ENCODE measurements at regions not wholly inside any gene's neighbourhood (a gene's known extent, or its start where the extent isn't known, plus 50 kb on each side); places are given as distances from the start of the nearest gene placed in this dataset.

DNA sequence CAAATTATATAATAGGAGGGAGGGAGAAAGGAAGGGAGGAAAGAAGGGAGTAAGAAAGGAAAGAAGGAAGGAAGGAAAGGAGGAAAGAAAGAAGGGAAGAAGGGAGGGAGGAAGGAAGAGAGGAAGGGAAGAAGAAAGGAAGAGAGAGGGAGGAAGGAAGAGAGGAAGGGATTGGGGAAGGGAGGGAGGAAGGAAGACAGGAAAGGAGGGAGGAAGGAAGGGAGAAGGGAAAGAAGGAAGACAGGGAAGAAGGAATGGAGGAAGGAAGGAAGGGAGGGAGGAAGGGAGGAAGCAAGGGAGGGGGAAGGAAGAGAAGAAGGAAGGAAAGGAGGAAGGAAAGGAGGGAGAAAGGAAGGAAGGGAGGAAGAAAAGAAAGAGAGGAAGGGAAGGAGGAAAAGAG, 660.5 kb downstream of the EPM2A start:
- TF ChIP-seq, protein P1, sequence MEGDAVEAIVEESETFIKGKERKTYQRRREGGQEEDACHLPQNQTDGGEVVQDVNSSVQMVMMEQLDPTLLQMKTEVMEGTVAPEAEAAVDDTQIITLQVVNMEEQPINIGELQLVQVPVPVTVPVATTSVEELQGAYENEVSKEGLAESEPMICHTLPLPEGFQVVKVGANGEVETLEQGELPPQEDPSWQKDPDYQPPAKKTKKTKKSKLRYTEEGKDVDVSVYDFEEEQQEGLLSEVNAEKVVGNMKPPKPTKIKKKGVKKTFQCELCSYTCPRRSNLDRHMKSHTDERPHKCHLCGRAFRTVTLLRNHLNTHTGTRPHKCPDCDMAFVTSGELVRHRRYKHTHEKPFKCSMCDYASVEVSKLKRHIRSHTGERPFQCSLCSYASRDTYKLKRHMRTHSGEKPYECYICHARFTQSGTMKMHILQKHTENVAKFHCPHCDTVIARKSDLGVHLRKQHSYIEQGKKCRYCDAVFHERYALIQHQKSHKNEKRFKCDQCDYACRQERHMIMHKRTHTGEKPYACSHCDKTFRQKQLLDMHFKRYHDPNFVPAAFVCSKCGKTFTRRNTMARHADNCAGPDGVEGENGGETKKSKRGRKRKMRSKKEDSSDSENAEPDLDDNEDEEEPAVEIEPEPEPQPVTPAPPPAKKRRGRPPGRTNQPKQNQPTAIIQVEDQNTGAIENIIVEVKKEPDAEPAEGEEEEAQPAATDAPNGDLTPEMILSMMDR (conservative IDR thresholded peaks at IDR 0.05): no peak
- no peak for TF ChIP-seq ZFX (IDR thresholded peaks at IDR 0.05)

Data from C4-2B (cell line).